A673 (cell line): ENCODE measurements at regions not wholly inside any gene's neighbourhood (a gene's known extent, or its start where the extent isn't known, plus 50 kb on each side); places are given as distances from the start of the nearest gene placed in this dataset.

Experiments used
- CTCF ChIP-seq: fragments of 300-800, 200-600 bp; sonication (generic); conservative IDR thresholded peaks from 2 replicates; pipeline ENCODE4 v1.5.1; 2017; ENCODE audit warnings: low read depth, mild to moderate bottlenecking, antibody characterized with exemption, low read length, moderate library complexity, mixed read lengths
- EZH2 ChIP-seq: fragments of 200-600 bp; sonication (generic); IDR thresholded peaks from 2 replicates; pipeline ENCODE4 v1.6.1; 2017; ENCODE audit warnings: borderline replicate concordance, low read depth, mild to moderate bottlenecking, mixed read lengths, antibody characterized with exemption, low read length; ENCODE audit not compliant: poor library complexity, severe bottlenecking

GRCh38 chr4:155270671-155271070 lies 62.2 kb downstream of the NPY2R start:
- no peak for TF ChIP-seq CTCF
- no peak for TF ChIP-seq EZH2
